ENCODE measurements at regions not wholly inside any gene's neighbourhood (a gene's known extent, or its start where the extent isn't known, plus 50 kb on each side); places are given as distances from the start of the nearest gene placed in this dataset.

GRCh38 chr2:53356291-53356905 lies 411.2 kb upstream of the CHAC2 start:
- TF ChIP-seq CTCF (conservative IDR thresholded peaks at IDR 0.05; ENCODE audit: low read depth in 2 of 2) = no peak
- TF ChIP-seq REST (IDR thresholded peaks at IDR 0.05; ENCODE audit: unreplicated experiment) = no peak
- TF ChIP-seq JUNB (IDR thresholded peaks at IDR 0.05; ENCODE audit: unreplicated experiment) = no peak
- no peak for TF ChIP-seq EZH2 (IDR thresholded peaks at IDR 0.05; ENCODE audit: low read depth, unreplicated experiment)

Measured in GM23338 (cell line).